ENCODE measurements at regions not wholly inside any gene's neighbourhood (a gene's known extent, or its start where the extent isn't known, plus 50 kb on each side); places are given as distances from the start of the nearest gene placed in this dataset.
A peak's percentile ranks its signal among the peaks of the same experiment; 100 is the strongest.

DNA sequence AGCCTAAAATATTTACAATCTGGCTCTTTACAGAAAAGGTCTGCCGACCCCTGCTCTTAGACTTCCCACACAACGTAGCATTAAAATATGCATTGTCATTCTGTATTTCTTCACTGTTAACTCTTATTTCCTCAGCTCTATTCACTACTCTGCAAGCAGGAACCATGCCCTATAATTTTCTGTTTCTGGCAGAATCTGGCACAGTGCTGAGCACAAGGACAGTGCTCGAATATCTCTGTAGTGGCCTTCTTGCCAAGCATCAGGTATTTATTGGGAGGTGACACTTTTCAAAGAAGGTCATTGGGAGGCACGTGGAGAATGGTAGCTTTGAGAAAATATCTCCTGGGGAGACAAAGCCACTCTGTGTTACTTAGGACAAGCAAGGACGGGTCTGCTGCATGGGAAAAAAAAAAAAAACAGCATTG, 77.9 kb downstream of the PSMG1 start:
- H3K27me3 Mint-ChIP-seq (ENCODE audit: low read depth) = no peaks in the 10 kb centered on the region
- H3K27ac Mint-ChIP-seq (ENCODE audit: unreplicated experiment) = peak overlapping the region; percentile 76
- no peak overlapping the region for H3K4me3 Mint-ChIP-seq (ENCODE audit: unreplicated experiment)
- H3K4me1 Mint-ChIP-seq (ENCODE audit: low read depth) = peaks cover 26% of the 10 kb centered on the region
- no peaks in the 10 kb centered on the region for H3K9me3 Mint-ChIP-seq (ENCODE audit: low read depth)
- no peak for DNase-seq (ENCODE audit: low spot score)
- peaks cover 5% of the 10 kb centered on the region for H3K36me3 Mint-ChIP-seq (ENCODE audit: low read depth)
- TF ChIP-seq, protein P1, sequence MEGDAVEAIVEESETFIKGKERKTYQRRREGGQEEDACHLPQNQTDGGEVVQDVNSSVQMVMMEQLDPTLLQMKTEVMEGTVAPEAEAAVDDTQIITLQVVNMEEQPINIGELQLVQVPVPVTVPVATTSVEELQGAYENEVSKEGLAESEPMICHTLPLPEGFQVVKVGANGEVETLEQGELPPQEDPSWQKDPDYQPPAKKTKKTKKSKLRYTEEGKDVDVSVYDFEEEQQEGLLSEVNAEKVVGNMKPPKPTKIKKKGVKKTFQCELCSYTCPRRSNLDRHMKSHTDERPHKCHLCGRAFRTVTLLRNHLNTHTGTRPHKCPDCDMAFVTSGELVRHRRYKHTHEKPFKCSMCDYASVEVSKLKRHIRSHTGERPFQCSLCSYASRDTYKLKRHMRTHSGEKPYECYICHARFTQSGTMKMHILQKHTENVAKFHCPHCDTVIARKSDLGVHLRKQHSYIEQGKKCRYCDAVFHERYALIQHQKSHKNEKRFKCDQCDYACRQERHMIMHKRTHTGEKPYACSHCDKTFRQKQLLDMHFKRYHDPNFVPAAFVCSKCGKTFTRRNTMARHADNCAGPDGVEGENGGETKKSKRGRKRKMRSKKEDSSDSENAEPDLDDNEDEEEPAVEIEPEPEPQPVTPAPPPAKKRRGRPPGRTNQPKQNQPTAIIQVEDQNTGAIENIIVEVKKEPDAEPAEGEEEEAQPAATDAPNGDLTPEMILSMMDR (IDR thresholded peaks at IDR 0.05) = no peak

DNA sequence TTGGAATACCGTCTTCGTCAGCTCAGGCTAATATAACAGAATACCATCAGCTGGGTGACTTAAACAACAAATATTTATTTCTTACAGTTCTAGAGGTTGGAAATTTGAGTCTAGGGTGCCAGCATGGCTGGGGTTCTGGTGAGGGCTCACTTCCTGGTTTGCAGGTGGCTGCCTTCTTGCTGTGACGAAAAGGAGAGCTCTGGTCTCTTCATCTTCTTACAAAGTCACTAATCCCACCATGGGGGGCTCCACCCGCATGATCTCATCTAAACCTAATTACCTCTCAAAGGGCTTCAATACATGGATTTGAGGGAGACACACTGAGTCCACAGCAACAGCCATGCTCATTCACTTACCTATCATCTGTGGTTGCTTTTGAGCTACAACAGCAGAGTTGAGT, 78.3 kb downstream of the PSMG1 start:
- H3K27ac Mint-ChIP-seq (ENCODE audit: unreplicated experiment) = peak overlapping the region; percentile 76

DNA sequence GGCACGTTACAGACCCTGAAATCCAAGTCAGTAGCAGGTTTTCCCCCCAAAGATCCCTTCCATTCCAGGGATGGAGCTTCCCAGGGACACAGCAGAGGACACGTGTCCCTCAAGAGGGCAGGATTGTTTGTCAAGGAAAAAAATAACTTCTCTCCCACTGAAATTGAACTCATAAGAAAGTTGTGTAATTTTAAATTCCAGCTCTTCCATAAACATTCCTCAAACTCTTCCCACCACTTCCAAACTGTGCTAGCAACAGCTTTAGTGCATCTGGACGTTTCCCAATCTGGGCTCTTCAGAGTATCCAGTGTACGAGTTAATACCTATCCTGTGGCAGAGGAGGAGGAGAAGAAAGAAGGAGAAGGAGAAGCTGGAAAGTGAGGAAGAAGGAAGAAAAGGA, 79.6 kb downstream of the PSMG1 start:
- DNase-seq (ENCODE audit: low spot score) = no peak
- Mint-ChIP-seq H3K4me3 (ENCODE audit: unreplicated experiment) (peak overlapping the region; percentile 27), H3K27ac (ENCODE audit: unreplicated experiment) (peak overlapping the region; percentile 94), H3K27me3 (ENCODE audit: low read depth) (no peaks in the 10 kb centered on the region), H3K9me3 (ENCODE audit: low read depth) (peaks cover 4% of the 10 kb centered on the region), H3K4me1 (ENCODE audit: low read depth) (peaks cover 26% of the 10 kb centered on the region), H3K36me3 (ENCODE audit: low read depth) (peaks cover 5% of the 10 kb centered on the region)
- TF ChIP-seq, protein P1 (IDR thresholded peaks at IDR 0.05) = peak; percentile 4

More for the DNA sequence above, 78.3 kb downstream of the PSMG1 start:
- TF ChIP-seq, protein P1 (IDR thresholded peaks at IDR 0.05) = no peak
- Mint-ChIP-seq H3K36me3 (ENCODE audit: low read depth) (peaks cover 5% of the 10 kb centered on the region), H3K4me1 (ENCODE audit: low read depth) (peaks cover 26% of the 10 kb centered on the region), H3K27me3 (ENCODE audit: low read depth) (no peaks in the 10 kb centered on the region), H3K9me3 (ENCODE audit: low read depth) (peaks cover under 1% of the 10 kb centered on the region), H3K4me3 (ENCODE audit: unreplicated experiment) (no peak overlapping the region)
- no peak for DNase-seq (ENCODE audit: low spot score)

DNA sequence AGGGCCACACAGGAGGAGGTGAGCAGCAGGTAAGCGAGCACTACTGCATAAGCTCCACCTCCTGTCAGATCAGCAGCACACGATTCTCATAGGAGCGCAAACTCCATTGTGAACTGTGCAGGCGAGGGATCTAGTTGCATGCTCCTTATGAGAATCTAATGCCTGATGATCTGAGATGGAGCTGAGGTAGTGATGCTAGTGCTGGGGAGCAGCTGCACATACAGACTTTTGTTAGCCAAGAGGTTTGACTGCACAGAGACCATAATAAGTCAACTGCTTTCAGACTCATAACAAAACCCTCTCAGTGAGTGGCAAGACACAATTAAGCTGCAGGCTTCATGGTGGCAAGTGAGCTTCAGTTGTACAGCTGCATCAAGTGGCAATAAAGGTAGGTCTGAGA, 83.4 kb downstream of the PSMG1 start:
- Mint-ChIP-seq H3K4me1 (ENCODE audit: low read depth) (peaks cover 24% of the 10 kb centered on the region), H3K27me3 (ENCODE audit: low read depth) (no peaks in the 10 kb centered on the region)

DNA sequence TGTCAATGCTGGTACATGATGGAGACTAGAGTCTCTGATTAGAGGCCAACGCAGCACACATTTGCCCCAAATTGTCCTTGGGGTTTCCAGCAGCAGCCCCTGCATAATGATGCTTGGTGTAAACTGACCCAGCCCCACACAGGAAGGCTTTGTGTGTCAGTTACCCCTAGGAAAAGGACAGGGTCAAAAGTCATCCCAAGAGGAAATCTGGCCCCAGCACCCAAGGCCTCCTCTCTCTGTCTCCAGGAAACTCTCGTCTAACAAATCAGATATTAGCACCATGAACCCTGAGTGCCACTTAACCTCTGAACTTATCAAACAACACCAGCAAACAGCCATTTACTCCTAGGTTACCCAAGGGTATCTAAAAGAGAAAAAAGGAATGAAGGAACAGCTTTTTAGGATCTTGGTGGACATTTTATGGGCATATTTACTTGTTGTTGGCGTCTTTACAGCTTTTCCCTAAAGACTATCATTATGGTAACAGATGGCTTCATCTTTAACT, 84.5 kb downstream of the PSMG1 start:
- Mint-ChIP-seq H3K9me3 (ENCODE audit: low read depth) (peaks cover 4% of the 10 kb centered on the region), H3K27ac (ENCODE audit: unreplicated experiment) (no peak overlapping the region), H3K27me3 (ENCODE audit: low read depth) (no peaks in the 10 kb centered on the region), H3K4me3 (ENCODE audit: unreplicated experiment) (no peak overlapping the region), H3K36me3 (ENCODE audit: low read depth) (peaks cover 3% of the 10 kb centered on the region), H3K4me1 (ENCODE audit: low read depth) (peaks cover 13% of the 10 kb centered on the region)
- DNase-seq (ENCODE audit: low spot score) = no peak
- TF ChIP-seq, protein P1 (IDR thresholded peaks at IDR 0.05) = no peak

More for the DNA sequence above, 83.4 kb downstream of the PSMG1 start:
- H3K36me3 Mint-ChIP-seq (ENCODE audit: low read depth) = peaks cover 3% of the 10 kb centered on the region
- TF ChIP-seq, protein P1 (IDR thresholded peaks at IDR 0.05) = no peak
- no peak for DNase-seq (ENCODE audit: low spot score)
- H3K27ac Mint-ChIP-seq (ENCODE audit: unreplicated experiment) = no peak overlapping the region
- peaks cover 4% of the 10 kb centered on the region for H3K9me3 Mint-ChIP-seq (ENCODE audit: low read depth)
- no peak overlapping the region for H3K4me3 Mint-ChIP-seq (ENCODE audit: unreplicated experiment)
